KBM-7 (cell line): ENCODE measurements at regions not wholly inside any gene's neighbourhood (a gene's known extent, or its start where the extent isn't known, plus 50 kb on each side); places are given as distances from the start of the nearest gene placed in this dataset.

Experiments
- DNase-seq: peaks from one replicate; pipeline ENCODE4 v3.0.0-alpha.2; 2015
- in situ Hi-C: fragments of 300-500 bp; cut with MboI; formaldehyde crosslinking; loops from 2 replicates; pipeline ENCODE4 v1.14.3; 2020; ENCODE audit warnings: low sequenced_read_pairs, low pct_unique_long_range_greater_than_20kb, mixed read lengths

DNA sequence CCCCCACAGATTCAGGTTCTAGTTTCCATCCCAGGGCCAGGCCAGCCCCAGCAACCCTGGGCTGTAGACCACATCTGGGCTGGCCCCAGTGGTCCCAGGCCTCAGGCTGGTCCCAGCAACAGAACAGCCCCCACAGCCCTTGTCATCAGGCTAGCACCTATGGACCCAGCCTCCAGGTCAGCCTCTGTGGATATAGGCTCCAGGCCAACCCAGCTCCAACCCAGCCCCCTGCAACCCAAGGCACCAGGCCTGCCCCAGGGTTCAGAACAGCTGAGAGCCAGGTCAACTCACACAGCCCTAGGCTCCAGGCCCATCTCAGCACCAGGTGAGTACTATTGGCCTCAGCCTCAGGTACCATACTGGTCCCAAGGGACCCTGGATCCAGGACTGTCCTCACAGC, 155.3 kb downstream of the PWWP3B start:
- in situ Hi-C loops = no loop called here
- DNase-seq = no peak

DNA sequence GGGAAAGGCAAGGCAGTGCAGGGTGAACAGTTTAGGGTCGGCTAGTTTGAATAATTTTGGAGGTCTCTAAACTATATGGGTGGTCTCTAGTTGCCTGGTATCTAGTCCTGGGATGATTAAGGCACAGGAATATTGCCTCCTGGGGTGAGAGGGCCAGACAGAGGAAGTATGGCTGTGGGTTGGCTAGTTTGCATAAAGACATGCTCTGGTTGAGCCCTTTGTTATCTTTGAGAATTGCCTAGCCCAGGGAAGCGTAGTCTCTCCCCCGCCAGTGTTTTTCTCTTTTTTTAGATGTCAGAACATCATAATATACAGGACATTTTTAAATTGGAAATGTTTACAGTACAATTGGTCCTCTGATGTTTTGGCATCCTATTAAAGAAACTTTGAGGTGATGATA, 163.5 kb downstream of the PWWP3B start:
- in situ Hi-C loops = no loop called here

DNA sequence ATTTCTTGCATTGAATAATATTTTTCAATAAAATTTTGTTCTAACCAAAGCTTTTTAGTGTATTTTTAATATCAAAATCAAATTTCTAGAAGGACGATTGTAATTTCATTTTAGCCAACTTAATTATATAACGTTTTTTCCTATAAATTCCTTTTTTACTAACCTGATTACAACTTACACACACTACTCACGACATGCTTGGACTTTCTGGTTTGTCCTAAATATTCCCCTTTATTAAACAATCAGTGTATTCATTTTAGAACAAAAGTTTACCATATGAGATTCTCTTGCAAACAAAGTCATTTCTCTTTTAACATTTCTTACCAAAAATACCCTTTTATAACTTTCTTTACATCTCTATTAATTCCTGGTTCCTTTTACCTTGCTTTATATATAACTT, 173.7 kb downstream of the PWWP3B start:
- no peak for DNase-seq
- in situ Hi-C loops = no loop called here

More for the DNA sequence above, 163.5 kb downstream of the PWWP3B start:
- DNase-seq = no peak

DNA sequence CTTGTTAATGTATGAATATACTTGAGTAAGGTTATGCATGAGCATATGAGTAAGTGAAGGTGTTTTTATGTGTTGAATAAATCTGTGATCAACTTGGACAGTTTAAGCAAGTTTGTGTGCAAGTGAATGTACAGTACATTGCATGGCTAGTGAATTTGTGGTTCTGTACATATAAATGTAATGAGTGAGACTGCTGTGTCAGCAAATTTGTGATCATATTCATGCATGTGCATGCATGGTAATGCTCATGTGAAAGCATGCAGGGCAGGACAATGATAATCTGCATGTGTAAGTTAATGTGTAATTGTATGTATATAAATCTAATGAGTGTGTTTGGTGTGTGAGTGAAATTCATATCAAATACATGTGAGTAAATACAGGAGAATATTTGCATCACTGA, 188.5 kb downstream of the PWWP3B start:
- DNase-seq = no peak
- in situ Hi-C loops = no loop called here

DNA sequence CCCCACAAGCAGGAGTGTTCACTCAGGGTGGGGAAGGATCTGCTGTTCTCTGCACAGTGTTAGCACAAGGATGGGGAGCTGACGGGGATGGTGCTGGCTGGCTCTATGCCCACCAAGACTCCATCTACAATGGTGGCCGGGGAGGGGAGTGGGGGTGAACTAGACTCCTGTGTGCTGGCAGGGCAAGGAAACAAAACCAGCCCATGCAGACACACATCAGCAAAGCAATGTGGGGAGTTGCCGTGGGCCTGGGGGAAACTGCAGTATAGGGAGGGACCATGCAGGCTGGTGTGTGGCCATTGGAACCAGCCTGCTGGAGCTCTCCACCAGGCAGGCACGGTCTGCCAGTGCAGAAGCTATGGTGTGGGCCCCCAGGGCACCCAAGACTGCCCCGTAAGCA, 195.1 kb downstream of the PWWP3B start:
- DNase-seq = no peak
- in situ Hi-C loops = no loop called here

DNA sequence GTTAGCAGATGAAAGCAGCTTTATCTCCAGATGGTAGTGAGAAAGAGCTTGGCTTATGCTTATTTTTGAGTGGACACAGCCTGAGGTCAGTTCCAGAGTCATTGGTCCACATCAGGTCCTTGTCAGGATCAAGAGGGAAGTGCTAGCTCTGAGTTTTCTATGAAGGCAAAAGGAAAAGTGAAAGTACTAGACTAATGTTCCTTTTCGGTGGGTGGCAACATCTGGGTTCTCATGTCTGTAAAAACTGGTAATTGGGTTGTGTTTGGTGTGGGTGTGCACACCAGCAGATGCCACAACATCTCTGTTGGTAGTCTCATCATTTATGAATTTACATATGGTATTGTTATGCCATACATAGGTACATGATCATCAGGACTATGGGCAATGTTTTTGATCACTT, 210.5 kb downstream of the PWWP3B start:
- in situ Hi-C loops = no loop called here
- DNase-seq = no peak

DNA sequence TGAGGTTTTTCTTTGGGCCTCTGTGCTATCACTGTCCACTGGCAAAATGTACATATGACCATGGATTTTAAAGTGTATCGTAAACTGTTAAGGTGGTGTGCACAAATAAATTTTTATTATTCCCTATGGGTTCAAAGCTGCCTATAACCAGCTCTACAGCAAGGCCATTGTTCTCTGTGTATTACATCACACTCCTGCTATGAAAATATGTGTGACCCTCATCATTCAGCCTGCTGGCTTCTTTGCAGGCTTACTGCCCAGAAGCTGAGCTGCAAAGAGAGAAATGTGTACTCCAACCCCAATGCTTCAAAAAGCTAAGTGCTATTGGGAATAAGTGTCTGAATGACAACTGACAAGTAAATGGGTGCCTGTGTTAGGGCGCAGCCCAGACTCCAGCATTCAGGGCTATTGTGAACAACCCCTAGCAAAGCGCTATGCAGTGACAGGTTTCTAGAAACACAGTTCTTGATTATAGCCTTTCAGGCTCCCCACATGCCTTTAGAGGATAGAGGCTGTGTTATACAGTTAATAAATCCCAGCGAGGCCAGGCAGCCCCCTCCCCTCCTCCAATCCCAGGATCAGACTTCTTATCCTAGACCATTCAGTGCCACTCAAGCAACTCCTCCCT, 220.4 kb upstream of the RADX start:
- in situ Hi-C loops = no loop called here
- no peak for DNase-seq

DNA sequence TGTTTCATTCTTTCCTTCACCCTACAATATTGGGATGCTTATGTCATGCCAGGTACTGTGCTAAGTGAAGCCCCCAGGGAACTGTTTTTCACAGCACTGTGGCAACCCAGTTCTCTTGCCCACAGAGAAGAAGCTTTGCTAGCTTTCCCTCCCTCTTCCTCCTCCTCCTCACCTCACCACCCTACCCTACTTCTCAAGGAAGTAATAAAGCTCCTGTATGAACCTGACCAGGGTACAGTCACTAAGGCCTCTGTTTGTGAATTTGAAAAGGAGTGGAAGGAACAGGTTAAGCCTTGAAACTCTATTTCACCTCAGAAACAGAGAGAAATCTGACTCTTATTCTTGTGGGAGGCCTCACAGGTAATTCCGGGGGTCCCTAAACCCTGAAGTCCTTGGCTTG, 219.4 kb upstream of the RADX start:
- in situ Hi-C loops = no loop called here
- no peak for DNase-seq

DNA sequence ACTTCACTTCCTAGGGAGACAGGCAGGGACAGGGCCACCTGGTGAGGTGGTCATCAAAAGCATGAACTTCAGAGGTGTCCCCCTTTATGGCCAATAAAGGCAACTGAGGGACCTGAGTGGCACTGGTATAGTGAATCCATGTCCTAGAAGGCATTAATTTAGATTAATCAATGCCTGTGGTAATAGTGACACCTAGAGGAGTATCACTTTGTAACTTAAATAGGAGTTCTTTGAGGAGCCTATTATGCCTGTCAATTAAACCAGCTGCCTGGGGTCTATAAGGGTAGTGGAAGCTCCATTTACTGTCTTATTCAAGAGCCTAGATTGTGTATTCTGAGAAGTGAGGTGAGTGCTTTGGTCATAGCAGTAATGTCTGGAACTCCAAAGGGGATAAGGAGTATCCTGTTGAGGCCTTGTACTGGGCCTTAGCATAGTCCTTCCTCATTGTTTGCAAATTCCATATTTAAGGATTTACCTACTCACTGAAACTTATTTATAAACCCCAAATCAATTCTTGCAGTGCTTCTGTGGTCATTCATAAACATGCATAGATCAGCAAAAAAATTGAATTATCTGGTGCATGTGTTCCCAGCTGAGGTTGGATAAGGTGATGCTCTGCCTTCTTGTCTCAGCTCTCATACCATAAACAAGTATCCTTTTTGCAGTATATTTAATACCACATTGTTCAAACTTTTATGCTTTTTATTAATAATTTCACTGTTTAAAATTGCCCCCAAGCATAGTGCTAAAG, 213.8 kb upstream of the RADX start:
- no peak for DNase-seq
- in situ Hi-C loops = no loop called here

DNA sequence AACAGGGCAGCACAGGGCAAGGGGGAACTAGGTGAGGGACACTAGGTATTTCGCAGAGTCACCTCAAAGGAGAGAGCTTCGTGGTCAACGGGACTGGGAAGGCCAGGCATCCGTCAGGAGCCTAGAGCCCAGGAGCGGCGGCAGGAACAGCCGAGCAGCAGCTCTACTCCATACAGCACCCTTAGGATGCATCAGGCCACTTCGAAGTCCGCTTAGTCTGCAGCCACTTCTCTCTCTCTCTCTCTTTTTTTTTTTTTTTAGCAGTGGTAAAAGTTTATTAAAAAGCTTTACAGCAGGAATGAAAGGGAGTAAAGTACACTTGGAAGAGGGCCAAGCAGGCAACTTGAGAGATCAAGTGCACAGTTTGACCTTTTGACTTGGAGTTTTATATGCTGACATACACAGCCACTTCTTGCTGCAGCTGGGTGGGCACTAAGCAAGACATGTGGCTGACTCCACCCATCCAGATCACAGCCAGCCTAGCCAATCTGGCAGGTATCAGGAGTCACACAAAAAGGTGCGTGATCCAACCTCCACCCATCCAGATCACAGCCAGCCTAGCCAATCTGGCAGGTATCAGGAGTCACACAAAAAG, 209.7 kb upstream of the RADX start:
- DNase-seq = no peak

DNA sequence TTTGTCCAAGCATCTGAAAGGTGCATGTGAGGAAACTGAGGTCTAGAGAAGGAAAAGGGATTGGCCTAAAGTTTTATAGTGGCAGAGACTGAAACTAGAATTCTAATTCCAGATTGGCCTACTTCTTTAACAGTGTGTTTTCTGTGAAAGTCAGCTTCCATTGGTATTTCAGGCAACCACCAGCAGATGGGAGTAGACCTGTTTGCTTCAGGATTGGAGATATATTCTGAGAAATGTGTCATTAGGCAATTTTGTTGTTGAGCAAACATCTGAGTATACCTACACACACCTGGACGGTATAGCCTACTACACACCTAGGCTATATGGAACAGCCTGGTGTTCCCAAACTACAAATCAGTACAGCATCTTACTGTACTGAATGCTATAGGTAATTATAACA, 207.3 kb upstream of the RADX start:
- in situ Hi-C loops = no loop called here
- no peak for DNase-seq

More for the DNA sequence above, 209.7 kb upstream of the RADX start:
- in situ Hi-C loops = no loop called here

DNA sequence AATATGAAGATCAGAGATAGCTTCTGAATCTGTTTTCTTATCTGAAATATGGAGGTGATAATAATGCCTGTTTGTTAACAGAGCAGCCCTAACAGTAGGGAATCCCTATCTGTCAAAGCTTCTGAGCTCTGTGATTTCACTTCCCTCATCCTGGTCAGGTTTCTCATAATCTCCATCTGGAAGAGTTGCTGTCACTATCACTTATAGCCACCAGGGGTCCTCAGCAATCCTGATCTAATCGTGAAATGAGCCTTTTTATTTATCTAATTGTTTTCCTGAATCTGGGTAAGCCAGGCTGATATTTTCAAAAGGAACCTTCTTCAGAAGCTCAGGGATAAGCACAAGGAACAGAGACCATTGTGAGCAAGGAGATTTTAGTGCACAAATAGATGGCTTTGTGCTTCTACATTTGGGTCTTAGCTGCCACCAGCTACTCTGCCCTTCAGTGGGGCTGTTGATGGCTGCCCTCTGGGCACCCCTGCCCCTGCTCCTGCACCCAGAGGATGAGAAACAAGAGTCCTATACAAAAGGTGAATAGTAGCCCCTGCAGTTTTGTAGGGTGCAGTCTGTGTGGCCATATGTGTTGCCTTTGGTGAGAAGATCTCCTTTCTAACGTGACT, 196.4 kb upstream of the RADX start:
- in situ Hi-C loops = no loop called here
- peak; percentile 47 for DNase-seq

DNA sequence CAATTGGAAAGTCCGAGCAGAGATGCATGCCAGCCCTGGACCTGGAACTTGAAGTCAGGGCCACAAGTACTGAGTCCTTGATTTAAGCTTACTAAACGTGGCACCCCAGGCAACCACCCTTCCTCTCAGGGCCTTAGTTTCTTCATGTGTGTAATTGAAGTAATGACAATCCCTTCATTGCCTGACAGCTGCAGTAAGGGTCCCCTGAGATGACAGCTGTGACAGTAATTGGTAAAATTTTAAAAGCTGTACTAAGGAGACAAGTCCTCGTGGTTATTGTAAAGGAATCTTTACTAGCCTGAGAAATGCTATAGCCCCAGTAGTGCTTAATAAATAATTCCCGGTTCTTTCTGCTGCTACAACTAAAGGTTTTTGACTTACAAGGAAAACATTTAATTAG, 175.1 kb upstream of the RADX start:
- in situ Hi-C loops = no loop called here
- DNase-seq = no peak

DNA sequence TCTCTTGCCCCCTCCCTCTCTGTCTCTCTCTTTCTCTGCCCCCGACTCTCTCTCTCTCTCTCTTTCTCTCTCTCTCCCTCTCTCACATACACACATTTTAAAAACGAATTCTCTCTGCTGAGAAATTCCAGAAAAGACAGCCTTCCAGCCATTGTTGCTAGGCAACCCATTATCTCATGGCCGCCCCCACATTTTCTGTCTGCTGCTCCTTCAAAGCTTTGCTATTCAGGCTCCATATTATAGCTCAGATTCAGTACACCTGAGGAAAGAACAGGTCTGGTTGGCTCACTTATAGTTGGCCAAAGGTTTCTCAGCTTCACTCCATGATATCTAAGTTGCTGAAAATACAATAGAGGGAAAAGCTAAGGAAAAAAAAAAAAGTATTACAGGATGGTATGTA, 174.4 kb upstream of the RADX start:
- in situ Hi-C loops = no loop called here
- no peak for DNase-seq

DNA sequence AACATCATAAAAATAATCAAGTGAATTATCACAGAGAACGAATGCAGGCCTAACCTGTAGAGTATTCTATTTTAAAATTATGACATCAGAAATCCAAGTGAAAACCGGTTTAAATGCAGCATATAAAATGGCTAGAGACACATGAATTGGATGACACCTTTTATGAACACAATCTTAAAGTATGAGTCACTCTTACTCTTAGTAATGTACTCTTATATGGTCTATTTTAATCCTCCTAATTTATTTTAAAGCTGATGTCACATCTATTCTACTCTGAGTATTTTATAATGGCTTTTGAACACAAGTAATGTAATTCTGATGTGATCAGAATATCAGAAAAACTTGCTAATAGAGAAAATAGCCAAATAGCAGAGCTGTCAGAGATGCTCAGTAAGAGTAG, 161.4 kb upstream of the RADX start:
- in situ Hi-C loops = no loop called here
- DNase-seq = no peak

DNA sequence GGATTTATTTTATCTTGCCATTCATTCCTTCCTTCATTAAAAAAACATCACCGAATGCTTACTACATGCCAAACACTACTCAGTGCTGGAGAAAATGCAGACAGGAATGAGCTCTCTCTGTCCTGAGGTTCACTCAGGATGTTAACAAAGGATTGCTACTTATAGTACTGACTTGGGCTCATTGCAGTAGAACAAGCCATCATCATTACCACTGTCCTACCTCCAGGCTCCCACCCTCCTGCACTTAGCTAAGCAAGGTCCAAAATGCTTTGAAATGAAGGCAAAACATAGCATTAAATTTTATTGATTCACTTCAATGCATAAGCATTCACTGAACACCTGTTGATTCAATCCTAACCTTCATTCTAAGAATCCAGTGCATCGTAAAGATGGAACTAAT, 159.8 kb upstream of the RADX start:
- in situ Hi-C loops = no loop called here
- no peak for DNase-seq

DNA sequence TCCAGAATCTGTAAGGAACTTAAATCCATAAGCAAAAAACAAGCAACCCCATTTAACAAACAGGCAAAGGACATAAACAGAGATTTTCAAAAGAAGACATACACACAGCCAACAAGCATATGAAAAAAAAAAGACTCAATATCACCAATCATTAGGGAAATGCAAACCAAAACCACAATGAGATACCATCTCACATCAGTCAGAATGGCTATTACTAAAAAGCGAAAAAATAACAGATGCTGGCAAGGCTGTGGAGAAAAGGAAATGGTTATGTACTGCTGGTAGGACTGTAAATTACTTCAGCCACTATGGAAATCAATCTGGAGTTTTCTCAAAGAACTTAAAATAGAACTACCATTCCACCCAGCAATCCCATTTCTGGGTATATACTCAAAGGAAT, 156.8 kb upstream of the RADX start:
- in situ Hi-C loops = no loop called here

DNA sequence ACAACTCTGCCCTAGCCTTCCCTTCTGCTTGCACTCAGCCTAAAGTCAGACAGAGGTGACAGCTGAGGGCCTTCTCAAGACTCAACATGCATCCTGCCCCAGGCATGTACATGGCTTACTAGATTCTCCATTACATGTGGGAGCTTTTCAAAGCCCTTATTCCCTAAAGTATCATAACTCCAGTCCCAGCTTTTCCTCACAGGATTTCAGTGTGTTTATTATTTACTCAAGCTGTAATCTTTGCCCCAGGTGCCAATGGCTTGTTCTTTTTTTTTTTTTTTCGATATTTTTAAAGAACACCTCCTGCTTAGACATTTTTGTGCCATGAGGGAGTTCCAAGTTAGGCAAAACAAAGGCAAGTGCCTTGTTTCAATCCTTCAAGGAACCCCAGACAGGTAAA, 154.0 kb upstream of the RADX start:
- in situ Hi-C loops = no loop called here
- DNase-seq = no peak

More for the DNA sequence above, 156.8 kb upstream of the RADX start:
- DNase-seq = no peak

DNA sequence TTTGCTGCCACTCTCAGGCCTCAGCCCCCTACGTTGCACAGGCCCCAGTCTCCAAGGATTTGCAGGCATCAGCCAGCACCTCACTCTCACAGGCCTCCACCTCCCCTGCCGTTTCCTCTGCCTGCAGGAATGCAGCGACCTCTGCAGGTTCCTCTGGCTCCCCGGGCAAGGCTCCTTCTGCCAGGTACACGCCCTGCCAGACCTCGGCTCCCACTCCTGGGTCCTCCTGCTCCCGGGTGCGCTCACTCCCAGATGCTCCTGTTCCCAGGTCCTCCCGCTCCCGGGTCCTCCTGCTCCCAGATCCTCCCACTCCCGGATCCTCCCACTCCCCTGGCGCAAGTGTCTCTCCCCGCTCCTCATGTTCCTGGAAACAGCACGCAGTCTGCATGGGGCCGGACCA, 144.4 kb upstream of the RADX start:
- in situ Hi-C loops = no loop called here
- DNase-seq = no peak

DNA sequence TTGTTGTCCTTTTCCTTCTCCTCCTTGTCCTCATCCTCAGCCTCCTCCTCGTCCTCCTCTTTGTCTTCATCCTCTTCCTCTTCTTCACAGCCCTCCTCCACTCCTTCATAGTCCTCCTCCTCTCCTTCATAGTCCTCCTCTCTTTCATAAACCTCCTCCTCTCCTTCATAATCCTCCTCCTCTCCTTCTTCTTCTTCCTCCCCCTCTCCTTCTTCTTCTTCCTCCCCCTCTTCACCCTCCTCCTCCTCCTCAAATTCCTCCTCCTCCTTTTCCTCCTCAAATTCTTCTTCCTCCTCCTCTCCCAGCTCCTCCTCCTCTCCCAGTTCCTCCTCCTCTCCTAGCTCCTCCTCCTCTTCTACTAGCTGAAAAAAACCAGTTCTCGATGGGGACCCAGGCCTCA, 143.8 kb upstream of the RADX start:
- no peak for DNase-seq
- in situ Hi-C loops = no loop called here
